GM23248 (cell line): ENCODE measurements at regions not wholly inside any gene's neighbourhood (a gene's known extent, or its start where the extent isn't known, plus 50 kb on each side); places are given as distances from the start of the nearest gene placed in this dataset.

ENCODE experiments used
- DNase-seq: peaks from one replicate; pipeline ENCODE4 v3.0.0-alpha.2; 2015
- H2AFZ ChIP-seq: fragments of 200-600 bp; sonication (generic); 2 replicates; pipeline ENCODE4 v1.6.1; 2016; ENCODE audit warnings: antibody characterized with exemption
- H3F3A ChIP-seq: fragments of 200-600 bp; sonication (generic); 2 replicates; pipeline ENCODE4 v1.6.1; 2016; ENCODE audit warnings: mild to moderate bottlenecking, antibody characterized with exemption, mixed run types; ENCODE audit not compliant: insufficient read depth
- H3K27ac ChIP-seq: fragments of 200-600 bp; sonication (generic); 2 replicates; pipeline ENCODE4 v1.5.1; 2016; ENCODE audit warnings: mild to moderate bottlenecking
- H3K27me3 ChIP-seq: fragments of 200-600 bp; sonication (generic); replicated peaks from 2 replicates; pipeline ENCODE4 v1.6.1; 2016; ENCODE audit warnings: mild to moderate bottlenecking; ENCODE audit not compliant: insufficient read depth
- H3K36me3 ChIP-seq: fragments of 200-600 bp; sonication (generic); 2 replicates; pipeline ENCODE4 v1.6.1; 2016; ENCODE audit warnings: low read depth, mild to moderate bottlenecking
- H3K4me1 ChIP-seq: fragments of 200-600 bp; sonication (generic); 2 replicates; pipeline ENCODE4 v1.6.1; 2016; ENCODE audit warnings: mild to moderate bottlenecking; ENCODE audit not compliant: insufficient read depth
- H3K4me2 ChIP-seq: fragments of 200-600 bp; sonication (generic); one replicate; pipeline ENCODE4 v1.6.1; 2016; ENCODE audit warnings: mild to moderate bottlenecking; ENCODE audit not compliant: unreplicated experiment
- H3K4me3 ChIP-seq: fragments of 200-600 bp; sonication (generic); 2 replicates; pipeline ENCODE4 v1.5.1; 2016; ENCODE audit warnings: mild to moderate bottlenecking
- H3K79me2 ChIP-seq: fragments of 200-600 bp; sonication (generic); 2 replicates; pipeline ENCODE4 v1.6.1; 2016; ENCODE audit warnings: mild to moderate bottlenecking; ENCODE audit not compliant: insufficient read depth
- H3K9ac ChIP-seq: fragments of 200-600 bp; sonication (generic); 2 replicates; pipeline ENCODE4 v1.6.1; 2016; ENCODE audit warnings: mild to moderate bottlenecking
- H3K9me2 ChIP-seq: fragments of 200-600 bp; sonication (generic); 2 replicates; pipeline ENCODE4 v1.6.1; 2016; ENCODE audit warnings: mixed run types, mild to moderate bottlenecking, moderate library complexity; ENCODE audit not compliant: insufficient read depth
- H3K9me3 ChIP-seq: fragments of 200-600 bp; sonication (generic); one replicate; pipeline ENCODE4 v1.6.1; 2017; ENCODE audit warnings: low read depth
- H4K20me1 ChIP-seq: fragments of 200-600 bp; sonication (generic); 2 replicates; pipeline ENCODE4 v1.6.0; 2016; ENCODE audit not compliant: insufficient read depth
- EZH2 ChIP-seq: fragments of 200-600 bp; sonication (generic); IDR thresholded peaks from 2 replicates; pipeline ENCODE4 v1.6.1; 2018; ENCODE audit warnings: antibody characterized with exemption, mild to moderate bottlenecking; ENCODE audit not compliant: insufficient read depth, poor library complexity, severe bottlenecking
- EZH2phosphoT487 ChIP-seq: fragments of 200-600 bp; sonication (generic); IDR thresholded peaks from 2 replicates; pipeline ENCODE4 v1.6.1; 2018; ENCODE audit warnings: antibody characterized with exemption, moderate library complexity, mild to moderate bottlenecking, low read depth; ENCODE audit not compliant: insufficient read depth
- WGBS, 2 experiments: methylation state at CpG; one replicate each; pipeline ENCODE4 v1.1.6; 2015 to 2017; ENCODE audit warnings: low lambda C conversion rate in 2 of 2, low coverage in 1 of 2; ENCODE audit errors: missing lambda C conversion rate in 2 of 2; 5-methylcytosine and 5-hydroxymethylcytosine counted together
- in situ Hi-C: fragments of 300-500 bp; cut with MboI; formaldehyde crosslinking; loops from 2 replicates; pipeline ENCODE4 v1.15.0; 2020

DNA sequence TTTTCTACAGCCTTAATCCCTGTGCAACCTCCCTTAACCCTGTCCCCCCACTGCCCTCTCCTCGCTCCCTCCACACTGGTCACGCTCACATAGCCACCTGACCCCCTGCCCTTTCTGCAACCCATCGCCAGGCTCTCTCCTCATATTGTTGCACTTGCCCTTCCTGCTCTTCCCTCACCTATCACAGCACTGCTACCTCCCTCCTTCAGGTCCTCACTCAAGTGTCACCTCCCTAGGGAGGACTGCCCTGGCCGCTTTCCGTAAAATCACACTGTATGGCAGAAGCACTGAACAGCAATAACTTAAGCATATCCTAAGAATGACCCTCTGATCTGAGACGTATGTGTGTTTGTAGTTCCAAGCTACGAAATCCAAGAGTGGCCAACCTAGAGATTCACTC lies 406.0 kb downstream of the SIPA1L2 start:
- WGBS, 2 experiments = 79 to 85% methylated on average over 7 of the region's 7 CpGs
- in situ Hi-C loops = no loop called here
- H3K27ac ChIP-seq = no peak overlapping the region

DNA sequence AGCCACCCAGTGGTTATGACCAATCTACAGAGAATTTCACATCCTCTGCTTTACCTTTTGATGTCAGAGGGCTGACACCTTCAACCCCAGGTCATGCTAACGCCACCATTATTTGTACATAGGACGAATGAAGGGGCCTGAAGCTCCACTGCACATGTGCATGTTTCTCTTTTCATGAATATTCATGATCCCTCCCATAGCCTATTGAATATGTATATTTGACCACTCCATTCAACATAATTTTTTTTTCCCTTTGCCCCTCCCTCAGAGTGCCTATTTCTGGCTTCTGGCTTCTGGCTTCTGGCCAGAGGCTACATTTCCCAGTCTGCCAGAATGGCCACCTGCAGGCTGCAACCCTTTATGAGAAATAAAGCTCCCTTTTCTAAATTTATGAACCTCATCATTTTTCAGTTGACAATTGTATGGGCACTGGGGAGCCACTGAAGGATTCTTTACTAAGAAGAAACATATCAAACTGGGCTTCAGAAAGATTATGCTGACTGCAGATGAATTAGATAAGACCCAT lies 406.7 kb downstream of the SIPA1L2 start:
- DNase-seq = no peak
- H3F3A ChIP-seq = no peaks in the 10 kb centered on the region
- no peak overlapping the region for H3K27ac ChIP-seq
- H3K9me3 ChIP-seq = no peaks in the 10 kb centered on the region
- TF ChIP-seq EZH2 (no peak), EZH2phosphoT487 (no peak)
- H3K79me2 ChIP-seq = no peaks in the 10 kb centered on the region
- H3K4me3 ChIP-seq = no peak overlapping the region
- H3K9ac ChIP-seq = no peak overlapping the region
- in situ Hi-C loops = no loop called here
- WGBS, 2 experiments = 57 to 61% methylated on average over 2 of the region's 2 CpGs
- no peak overlapping the region for H2AFZ ChIP-seq
- no peaks in the 10 kb centered on the region for H3K36me3 ChIP-seq
- H3K9me2 ChIP-seq = no peaks in the 10 kb centered on the region
- no peaks in the 10 kb centered on the region for H4K20me1 ChIP-seq
- H3K4me1 ChIP-seq = peaks cover 6% of the 10 kb centered on the region
- no peak overlapping the region for H3K4me2 ChIP-seq
- no peaks in the 10 kb centered on the region for H3K27me3 ChIP-seq

More for the DNA sequence above, 406.0 kb downstream of the SIPA1L2 start:
- no peaks in the 10 kb centered on the region for H3K9me2 ChIP-seq
- no peaks in the 10 kb centered on the region for H3F3A ChIP-seq
- H3K36me3 ChIP-seq = no peaks in the 10 kb centered on the region
- H3K9ac ChIP-seq = no peak overlapping the region
- no peaks in the 10 kb centered on the region for H4K20me1 ChIP-seq
- peaks cover 6% of the 10 kb centered on the region for H3K4me1 ChIP-seq
- TF ChIP-seq EZH2phosphoT487 (no peak), EZH2 (no peak)
- no peak for DNase-seq
- H3K4me2 ChIP-seq = no peak overlapping the region
- H3K9me3 ChIP-seq = no peaks in the 10 kb centered on the region
- no peak overlapping the region for H2AFZ ChIP-seq
- H3K4me3 ChIP-seq = no peak overlapping the region
- H3K79me2 ChIP-seq = no peaks in the 10 kb centered on the region
- H3K27me3 ChIP-seq = no peaks in the 10 kb centered on the region

DNA sequence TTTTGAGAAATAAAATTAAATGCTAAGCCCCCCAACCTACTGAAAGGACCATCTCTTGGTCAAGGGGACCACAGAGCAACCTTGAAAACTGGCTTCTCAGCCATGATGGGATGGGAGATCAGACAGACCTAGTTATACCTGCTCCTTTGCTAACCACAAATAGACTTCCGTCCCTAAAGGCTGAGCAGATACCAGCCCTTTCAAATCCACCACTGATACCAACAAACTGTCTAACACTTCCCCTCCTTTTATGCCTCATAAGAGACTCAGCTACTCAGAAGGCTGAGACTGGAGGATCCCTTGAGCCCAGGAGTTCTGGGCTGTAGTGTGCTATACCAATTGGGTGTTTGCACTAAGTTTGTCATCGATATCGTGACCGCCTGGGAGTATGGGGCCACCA lies 407.3 kb downstream of the SIPA1L2 start:
- Histone ChIP-seq H3K9me2 (no peaks in the 10 kb centered on the region), H3K79me2 (no peaks in the 10 kb centered on the region), H3K9me3 (no peaks in the 10 kb centered on the region), H4K20me1 (no peaks in the 10 kb centered on the region), H3K27me3 (no peaks in the 10 kb centered on the region), H3F3A (no peaks in the 10 kb centered on the region), H3K4me2 (no peak overlapping the region), H2AFZ (no peak overlapping the region), H3K4me1 (peaks cover 6% of the 10 kb centered on the region), H3K36me3 (no peaks in the 10 kb centered on the region), H3K4me3 (no peak overlapping the region), H3K9ac (no peak overlapping the region), H3K27ac (no peak overlapping the region)
- no peak for DNase-seq
- in situ Hi-C loops = no loop called here
- 95 to 99% methylated on average over 4 of the region's 4 CpGs for WGBS, 2 experiments
- TF ChIP-seq EZH2phosphoT487 (no peak), EZH2 (no peak)

DNA sequence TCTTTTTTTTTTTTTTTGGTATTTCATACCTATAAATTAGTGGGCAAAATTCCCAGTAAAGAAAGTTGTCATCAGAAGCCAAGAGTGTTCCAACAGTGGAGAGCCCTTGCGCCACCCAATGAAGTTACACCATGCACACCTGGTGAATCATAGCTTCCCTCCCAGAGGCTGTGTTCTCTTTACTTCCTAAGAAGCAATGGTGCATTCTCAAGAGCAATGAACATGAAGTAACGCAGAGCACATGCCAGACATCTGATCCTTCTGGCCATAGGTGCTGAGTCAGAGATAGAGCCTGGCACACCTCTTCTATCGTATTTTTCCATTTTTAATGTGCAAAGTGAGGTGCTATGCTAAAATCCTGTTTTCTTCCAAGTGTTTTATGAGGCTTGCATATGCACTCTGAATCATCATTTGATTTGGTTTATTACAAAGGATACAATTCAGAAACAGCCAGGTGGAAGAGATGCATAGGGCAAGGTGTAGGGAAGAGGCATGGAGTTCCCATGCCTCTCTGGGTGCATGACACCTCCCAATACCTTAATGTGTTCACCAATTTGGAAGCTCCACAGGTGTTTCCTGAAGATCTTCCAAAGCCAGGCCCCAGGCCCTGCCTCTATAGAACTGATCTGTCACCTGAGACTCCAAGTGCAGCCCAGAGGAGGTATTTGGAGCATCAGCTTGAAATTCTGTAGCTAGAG lies 408.0 kb downstream of the SIPA1L2 start:
- H3K27me3 ChIP-seq = no peaks in the 10 kb centered on the region
- DNase-seq = peak; percentile 49
- TF ChIP-seq EZH2 (no peak), EZH2phosphoT487 (no peak)
- H3K27ac ChIP-seq = no peak overlapping the region
- no peak overlapping the region for H3K4me3 ChIP-seq
- H2AFZ ChIP-seq = no peak overlapping the region
- peaks cover 6% of the 10 kb centered on the region for H3K4me1 ChIP-seq
- H3K9me3 ChIP-seq = no peaks in the 10 kb centered on the region
- no peaks in the 10 kb centered on the region for H3K36me3 ChIP-seq
- no peak overlapping the region for H3K4me2 ChIP-seq
- 79 to 84% methylated on average over 3 of the region's 3 CpGs for WGBS, 2 experiments
- H3F3A ChIP-seq = no peaks in the 10 kb centered on the region
- H3K79me2 ChIP-seq = no peaks in the 10 kb centered on the region
- H3K9ac ChIP-seq = no peak overlapping the region
- no peaks in the 10 kb centered on the region for H4K20me1 ChIP-seq
- in situ Hi-C loops = no loop called here
- no peaks in the 10 kb centered on the region for H3K9me2 ChIP-seq
